HTR-8/SVneo (cell line): ENCODE measurements at regions not wholly inside any gene's neighbourhood (a gene's known extent, or its start where the extent isn't known, plus 50 kb on each side); places are given as distances from the start of the nearest gene placed in this dataset.

Source experiments
- DNase-seq: peaks from one replicate; pipeline ENCODE4 v3.0.0; 2011; ENCODE audit warnings: low spot score, mixed read lengths; ENCODE audit not compliant: insufficient read length
- FAIRE-seq: peaks from 2 replicates; lab custom pipeline; 2011; peaks lifted over from hg19 to GRCh38; lab: Jason Lieb, UNC

DNA sequence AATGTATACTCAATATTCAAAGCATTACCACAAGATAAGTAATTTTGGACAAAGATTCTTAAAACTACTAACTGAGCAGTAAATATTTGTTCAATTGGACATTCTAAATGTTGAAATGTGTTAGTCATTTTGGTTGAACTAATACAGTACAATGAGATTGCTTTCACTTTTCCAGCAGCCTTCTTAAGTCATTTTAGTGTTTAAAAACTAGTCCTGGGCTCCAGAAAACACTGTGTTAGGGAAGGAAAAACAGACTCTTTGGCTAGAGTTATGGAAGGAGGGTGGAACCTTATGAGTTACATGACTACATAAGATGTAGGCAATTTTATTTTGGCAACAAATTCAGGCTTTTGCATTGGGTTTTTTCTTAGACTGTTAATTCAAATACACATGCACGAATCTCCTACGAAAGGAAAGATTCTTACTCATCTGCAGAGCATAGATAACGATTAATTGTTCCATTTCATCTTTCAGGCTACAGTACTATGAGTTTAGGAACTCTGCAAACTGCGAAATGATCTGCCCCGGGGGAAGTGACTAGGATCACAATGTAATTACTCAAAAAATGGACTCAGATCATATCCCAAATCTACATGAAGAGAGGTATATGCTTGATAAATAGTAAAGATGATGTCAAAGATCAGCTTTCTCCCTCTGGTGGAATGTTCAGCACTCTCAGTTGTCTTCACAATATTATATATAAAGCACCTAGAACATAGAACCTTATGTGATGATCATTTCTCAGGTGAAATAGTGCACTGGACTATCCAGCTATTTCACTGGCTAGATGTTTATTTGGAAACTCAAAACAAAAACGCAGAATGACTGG, 492.8 kb upstream of the MDFIC2 start:
- no peak for DNase-seq

GRCh38 chr3:70803891-70804290, 491.5 kb upstream of the MDFIC2 start:
- no peak for FAIRE-seq

More for the DNA sequence above, 492.8 kb upstream of the MDFIC2 start:
- FAIRE-seq = no peak

GRCh38 chr3:70803319-70803718, 490.9 kb upstream of the MDFIC2 start:
- FAIRE-seq = no peak
- DNase-seq = no peak

More at GRCh38 chr3:70803891-70804290, 491.5 kb upstream of the MDFIC2 start:
- no peak for DNase-seq

DNA sequence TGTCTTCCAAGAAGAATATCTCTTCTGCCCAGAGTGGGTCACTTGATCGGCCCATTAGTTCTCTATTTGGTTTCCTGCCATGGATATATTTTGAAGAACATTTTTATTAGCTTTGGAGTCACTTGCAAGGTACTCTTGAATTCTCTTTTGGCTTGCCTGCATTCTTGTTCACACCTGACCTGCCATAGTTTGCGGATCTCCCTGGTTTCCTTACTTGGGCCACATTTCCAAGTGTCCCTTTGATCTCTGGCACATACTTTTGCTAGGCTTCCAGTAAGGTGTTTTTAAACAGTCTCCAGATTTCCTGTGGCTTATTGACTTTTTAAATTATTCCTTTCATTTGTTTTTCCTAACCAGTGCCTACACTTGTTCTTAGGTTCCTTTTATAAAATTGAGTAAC, 488.5 kb upstream of the MDFIC2 start:
- DNase-seq = no peak
- no peak for FAIRE-seq

GRCh38 chr3:70789878-70790277, 477.4 kb upstream of the MDFIC2 start:
- FAIRE-seq = no peak
- no peak for DNase-seq

- FAIRE-seq (no peak), DNase-seq (no peak)
These were observed 468.4 kb upstream of the MDFIC2 start for GRCh38 chr3:70780790-70781189.

GRCh38 chr3:70779296-70779695, 466.9 kb upstream of the MDFIC2 start:
- no peak for FAIRE-seq
- DNase-seq = no peak

GRCh38 chr3:70776081-70776480, 463.6 kb upstream of the MDFIC2 start:
- no peak for DNase-seq
- no peak for FAIRE-seq

DNA sequence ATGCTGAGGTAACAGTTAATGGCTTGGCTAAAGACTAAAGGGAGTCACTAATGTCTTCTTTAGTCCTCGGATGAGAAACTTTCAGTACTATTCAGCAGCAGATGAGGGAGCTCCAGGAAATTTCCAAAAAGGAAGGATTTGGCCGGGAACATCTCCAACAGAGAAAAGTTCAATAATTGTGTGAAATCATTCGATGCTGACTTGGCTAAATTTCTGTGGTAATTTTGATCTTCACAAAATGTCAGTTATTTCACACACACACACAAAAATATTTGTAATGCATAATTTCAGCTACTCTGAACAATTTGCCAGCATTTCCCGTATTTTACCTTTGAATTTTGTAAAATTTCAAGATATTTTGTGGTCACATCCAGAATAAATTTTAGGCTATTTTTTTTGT, 462.8 kb upstream of the MDFIC2 start:
- no peak for DNase-seq
- FAIRE-seq = no peak

- FAIRE-seq (no peak), DNase-seq (no peak)
These were observed 462.2 kb upstream of the MDFIC2 start for GRCh38 chr3:70774641-70775040.

DNA sequence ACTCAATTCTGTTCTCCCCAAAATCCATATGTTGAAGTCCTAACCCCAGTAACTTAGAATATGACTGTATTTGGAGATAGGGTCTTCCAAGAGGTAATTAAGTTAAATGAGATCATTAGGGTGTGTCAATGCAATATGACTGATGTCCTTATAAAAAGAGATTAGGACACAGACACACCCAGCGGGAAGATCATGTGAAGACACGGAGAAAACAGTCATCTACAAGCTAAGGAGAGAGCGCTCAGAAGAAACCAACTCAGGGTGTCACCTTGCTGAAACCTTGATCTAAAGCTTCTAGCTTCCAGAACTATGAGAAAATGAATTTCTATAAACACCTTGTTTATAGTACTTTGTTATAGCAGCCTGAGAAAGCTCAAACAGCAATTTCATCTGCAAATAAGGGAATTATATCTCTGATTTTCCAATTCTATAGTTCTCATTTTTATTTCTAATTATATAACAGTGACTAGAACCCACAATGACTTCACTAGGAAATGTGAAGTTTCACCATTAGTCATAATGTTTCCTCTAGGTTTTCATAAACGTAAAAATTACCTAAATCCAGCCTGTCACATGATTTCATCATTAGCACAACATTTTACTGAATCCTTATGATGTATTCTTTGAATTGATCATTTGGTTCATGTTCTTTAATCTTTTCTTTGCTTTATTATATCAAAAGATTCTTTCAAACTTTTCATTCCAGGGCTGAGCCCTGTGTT, 459.1 kb upstream of the MDFIC2 start:
- DNase-seq (no peak), FAIRE-seq (no peak)

- DNase-seq (no peak), FAIRE-seq (no peak)
These were observed 458.2 kb upstream of the MDFIC2 start for GRCh38 chr3:70770650-70771049.

DNA sequence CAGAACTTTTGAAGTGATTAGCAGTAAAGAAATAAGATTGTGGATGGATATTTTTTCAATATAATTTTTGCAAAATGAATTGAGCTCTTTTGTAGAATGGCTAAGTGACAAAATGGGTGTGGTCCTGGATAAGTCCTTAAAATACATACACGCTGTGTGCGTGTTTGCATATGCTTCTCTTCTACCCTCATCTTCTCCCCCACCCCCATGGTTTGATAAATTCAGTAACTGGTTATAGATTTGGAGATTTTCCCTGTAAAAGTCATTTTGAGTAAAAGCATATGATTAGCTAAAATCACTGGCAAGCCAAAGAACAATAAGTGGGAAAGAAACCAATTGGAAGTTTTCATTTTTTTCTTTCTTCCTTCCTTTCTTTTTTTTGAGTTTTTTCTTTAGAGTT, 453.9 kb upstream of the MDFIC2 start:
- no peak for DNase-seq
- no peak for FAIRE-seq

DNA sequence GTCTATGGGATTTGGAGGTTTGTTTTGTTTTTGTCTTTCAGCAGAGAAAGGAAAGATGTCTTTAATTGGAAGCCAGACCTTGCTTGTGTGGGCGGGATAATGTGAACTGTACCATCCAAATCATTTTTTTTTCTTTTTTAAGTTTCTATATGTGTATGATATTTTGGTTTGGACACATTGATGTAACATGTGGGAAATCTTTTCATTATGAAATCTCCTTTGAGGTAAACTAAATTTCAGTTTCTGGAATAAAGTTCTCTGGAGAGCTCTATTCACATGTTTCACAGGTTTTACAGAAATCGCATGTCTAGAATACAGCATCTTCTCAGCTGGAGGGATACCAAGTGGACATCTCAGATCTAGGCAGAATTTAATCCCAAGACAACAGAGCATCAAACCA, 451.5 kb upstream of the MDFIC2 start:
- FAIRE-seq = no peak

GRCh38 chr3:70757658-70758057, 445.2 kb upstream of the MDFIC2 start:
- no peak for FAIRE-seq
- no peak for DNase-seq

More for the DNA sequence above, 451.5 kb upstream of the MDFIC2 start:
- no peak for DNase-seq

- no peak for FAIRE-seq
- DNase-seq = no peak
These were observed 443.1 kb upstream of the MDFIC2 start for GRCh38 chr3:70755526-70755925.

DNA sequence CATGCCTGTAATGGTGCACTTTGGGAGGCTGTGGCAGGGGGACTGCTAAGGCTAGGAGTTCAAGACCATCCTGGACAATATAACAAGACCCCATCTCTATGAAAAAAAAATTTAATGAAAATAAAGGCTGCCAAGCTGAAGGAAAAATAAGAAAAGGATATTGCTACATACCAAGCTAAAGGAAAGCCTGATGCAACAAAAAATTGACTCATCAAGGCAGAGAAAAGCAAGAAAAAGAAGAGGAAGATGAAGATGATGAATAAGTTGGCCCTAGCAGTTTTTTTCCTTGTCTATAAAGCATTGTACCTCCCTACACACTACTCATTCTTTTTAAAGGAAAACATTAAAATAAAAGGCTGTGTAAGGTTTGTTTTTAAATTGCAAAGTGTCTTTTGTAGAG, 441.9 kb upstream of the MDFIC2 start:
- no peak for DNase-seq

GRCh38 chr3:70753572-70753971, 441.1 kb upstream of the MDFIC2 start:
- no peak for DNase-seq
- FAIRE-seq = no peak

More for the DNA sequence above, 441.9 kb upstream of the MDFIC2 start:
- FAIRE-seq = no peak

- DNase-seq (no peak), FAIRE-seq (no peak)
These were observed 439.6 kb upstream of the MDFIC2 start for GRCh38 chr3:70752051-70752450.

- FAIRE-seq (no peak), DNase-seq (no peak)
These were observed 436.7 kb upstream of the MDFIC2 start for GRCh38 chr3:70749122-70749521.

GRCh38 chr3:70748593-70748992, 436.2 kb upstream of the MDFIC2 start:
- DNase-seq (no peak), FAIRE-seq (no peak)
